HG02852 (cell line): ENCODE measurements at regions not wholly inside any gene's neighbourhood (a gene's known extent, or its start where the extent isn't known, plus 50 kb on each side); places are given as distances from the start of the nearest gene placed in this dataset.

Experiments
- ATAC-seq: cut with Tn5 transposase; IDR thresholded peaks from one replicate; pipeline ENCODE4 v1.9.1; 2021; ENCODE audit warnings: mild to moderate bottlenecking, moderate library complexity; ENCODE audit not compliant: unreplicated experiment

GRCh38 chr2:60329225-60329624 lies 224.2 kb downstream of the BCL11A start:
- no peak for ATAC-seq

GRCh38 chr2:60324536-60324935 lies 228.9 kb downstream of the BCL11A start:
- no peak for ATAC-seq

- no peak for ATAC-seq
Observed at GRCh38 chr2:60321816-60322215, 231.6 kb downstream of the BCL11A start.

GRCh38 chr2:60320724-60321123 lies 232.7 kb downstream of the BCL11A start:
- ATAC-seq, result no peak

- no peak for ATAC-seq
Observed at GRCh38 chr2:60319031-60319547, 234.4 kb downstream of the BCL11A start.

- ATAC-seq, result no peak
Observed at GRCh38 chr2:60318544-60318943, 234.9 kb downstream of the BCL11A start.

GRCh38 chr2:60317844-60318243 lies 235.6 kb downstream of the BCL11A start:
- ATAC-seq, result peak; percentile 83

- no peak for ATAC-seq
Observed at GRCh38 chr2:60317034-60317386, 236.4 kb downstream of the BCL11A start.

GRCh38 chr2:60316381-60317033 lies 236.9 kb downstream of the BCL11A start:
- no peak for ATAC-seq

- no peak for ATAC-seq
Observed at GRCh38 chr2:60313470-60314172, 239.8 kb downstream of the BCL11A start.

- ATAC-seq, result peak; percentile 68
Observed at GRCh38 chr2:60312618-60313017, 240.8 kb downstream of the BCL11A start.

- ATAC-seq, result peak; percentile 56
Observed at GRCh38 chr2:60311524-60311923, 241.9 kb downstream of the BCL11A start.

- ATAC-seq, result no peak
Observed at GRCh38 chr2:60309941-60310660, 243.4 kb downstream of the BCL11A start.

GRCh38 chr2:60309336-60309735 lies 244.1 kb downstream of the BCL11A start:
- no peak for ATAC-seq

GRCh38 chr2:60306267-60306861 lies 247.1 kb downstream of the BCL11A start:
- no peak for ATAC-seq

GRCh38 chr2:60303680-60304079 lies 249.8 kb downstream of the BCL11A start:
- ATAC-seq, result no peak

- ATAC-seq, result no peak
Observed at GRCh38 chr2:60302377-60303126, 250.9 kb downstream of the BCL11A start.

- no peak for ATAC-seq
Observed at GRCh38 chr2:60301726-60302125, 251.7 kb downstream of the BCL11A start.

GRCh38 chr2:60299179-60299578 lies 254.3 kb downstream of the BCL11A start:
- no peak for ATAC-seq

- ATAC-seq, result no peak
Observed at GRCh38 chr2:60298006-60298696, 255.3 kb downstream of the BCL11A start.
